Thoracic aorta (tissue), 2 donors: ENCODE measurements at regions not wholly inside any gene's neighbourhood (a gene's known extent, or its start where the extent isn't known, plus 50 kb on each side); places are given as distances from the start of the nearest gene placed in this dataset.

Source experiments
- ATAC-seq: fragments of 150-250 bp; one replicate; pipeline ENCODE4 v1.8.0; 2017; ENCODE audit warnings: low read depth; ENCODE audit not compliant: insufficient number of reproducible peaks, low FRiP score
- DNase-seq: peaks from one replicate; pipeline ENCODE4 v3.0.0-alpha.2; 2020; ENCODE audit warnings: low spot score
- H3K27ac ChIP-seq, 2 donors: fragments of 200-600 bp; sonication (generic); 1 replicate in 1 of 2; 2 replicates in 1 of 2; pipeline ENCODE4 v1.5.1; 2016; ENCODE audit warnings: mild to moderate bottlenecking in 2 of 2, moderate library complexity in 2 of 2
- H3K27me3 ChIP-seq: fragments of 200-600 bp; sonication (generic); replicated peaks from 2 replicates; pipeline ENCODE4 v1.6.0; 2016; ENCODE audit warnings: mild to moderate bottlenecking; ENCODE audit not compliant: insufficient read depth
- H3K36me3 ChIP-seq: fragments of 200-600 bp; sonication (generic); one replicate; pipeline ENCODE4 v1.5.1; 2016
- H3K4me1 ChIP-seq, 2 donors: fragments of 200-600 bp; sonication (generic); 1 replicate in 1 of 2; 2 replicates in 1 of 2; pipeline versions ENCODE4 v1.5.1 to v1.6.0; 2016; ENCODE audit warnings: low read depth in 2 of 2, mild to moderate bottlenecking in 1 of 2; ENCODE audit not compliant: control insufficient read depth in 1 of 2
- H3K4me3 ChIP-seq: fragments of 200-600 bp; sonication (generic); 2 replicates; pipeline ENCODE4 v1.5.1; 2016; ENCODE audit warnings: mild to moderate bottlenecking
- H3K9me3 ChIP-seq: fragments of 200-600 bp; sonication (generic); 2 replicates; pipeline ENCODE4 v1.5.1; 2016
- TF ChIP-seq, protein P1 (sequence below): fragments of 200-600 bp; sonication (generic); IDR thresholded peaks from one replicate; pipeline ENCODE4 v1.5.1; 2019; ENCODE audit warnings: antibody characterized with exemption

DNA sequence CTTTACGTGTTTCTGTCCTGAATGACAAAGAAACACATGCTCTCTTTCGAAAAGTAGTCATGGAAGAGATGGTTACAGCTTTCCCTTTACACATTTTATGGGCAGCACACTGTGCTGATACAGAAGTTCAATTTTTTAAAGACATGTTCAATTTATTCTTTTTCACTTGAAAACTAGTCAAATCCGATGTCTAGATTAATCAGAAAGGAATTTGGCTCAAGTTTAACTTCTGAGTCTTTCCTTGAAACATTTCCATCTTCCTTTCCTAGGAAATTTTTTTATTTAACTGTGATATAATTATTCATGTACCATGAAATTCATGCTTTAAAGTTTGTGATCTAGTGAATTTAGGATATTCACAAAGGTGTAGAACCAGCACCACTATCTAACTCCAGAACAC, 360.1 kb downstream of the TNS3 start:
- H3K27me3 ChIP-seq: no peaks in the 10 kb centered on the region
- H3K9me3 ChIP-seq: no peaks in the 10 kb centered on the region
- DNase-seq (no peak), ATAC-seq (no peak)
- no peak overlapping the region for H3K27ac ChIP-seq
- H3K4me3 ChIP-seq: no peak overlapping the region
- no peaks in the 10 kb centered on the region for H3K4me1 ChIP-seq
- TF ChIP-seq, protein P1, sequence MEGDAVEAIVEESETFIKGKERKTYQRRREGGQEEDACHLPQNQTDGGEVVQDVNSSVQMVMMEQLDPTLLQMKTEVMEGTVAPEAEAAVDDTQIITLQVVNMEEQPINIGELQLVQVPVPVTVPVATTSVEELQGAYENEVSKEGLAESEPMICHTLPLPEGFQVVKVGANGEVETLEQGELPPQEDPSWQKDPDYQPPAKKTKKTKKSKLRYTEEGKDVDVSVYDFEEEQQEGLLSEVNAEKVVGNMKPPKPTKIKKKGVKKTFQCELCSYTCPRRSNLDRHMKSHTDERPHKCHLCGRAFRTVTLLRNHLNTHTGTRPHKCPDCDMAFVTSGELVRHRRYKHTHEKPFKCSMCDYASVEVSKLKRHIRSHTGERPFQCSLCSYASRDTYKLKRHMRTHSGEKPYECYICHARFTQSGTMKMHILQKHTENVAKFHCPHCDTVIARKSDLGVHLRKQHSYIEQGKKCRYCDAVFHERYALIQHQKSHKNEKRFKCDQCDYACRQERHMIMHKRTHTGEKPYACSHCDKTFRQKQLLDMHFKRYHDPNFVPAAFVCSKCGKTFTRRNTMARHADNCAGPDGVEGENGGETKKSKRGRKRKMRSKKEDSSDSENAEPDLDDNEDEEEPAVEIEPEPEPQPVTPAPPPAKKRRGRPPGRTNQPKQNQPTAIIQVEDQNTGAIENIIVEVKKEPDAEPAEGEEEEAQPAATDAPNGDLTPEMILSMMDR: no peak
- H3K36me3 ChIP-seq: no peaks in the 10 kb centered on the region

DNA sequence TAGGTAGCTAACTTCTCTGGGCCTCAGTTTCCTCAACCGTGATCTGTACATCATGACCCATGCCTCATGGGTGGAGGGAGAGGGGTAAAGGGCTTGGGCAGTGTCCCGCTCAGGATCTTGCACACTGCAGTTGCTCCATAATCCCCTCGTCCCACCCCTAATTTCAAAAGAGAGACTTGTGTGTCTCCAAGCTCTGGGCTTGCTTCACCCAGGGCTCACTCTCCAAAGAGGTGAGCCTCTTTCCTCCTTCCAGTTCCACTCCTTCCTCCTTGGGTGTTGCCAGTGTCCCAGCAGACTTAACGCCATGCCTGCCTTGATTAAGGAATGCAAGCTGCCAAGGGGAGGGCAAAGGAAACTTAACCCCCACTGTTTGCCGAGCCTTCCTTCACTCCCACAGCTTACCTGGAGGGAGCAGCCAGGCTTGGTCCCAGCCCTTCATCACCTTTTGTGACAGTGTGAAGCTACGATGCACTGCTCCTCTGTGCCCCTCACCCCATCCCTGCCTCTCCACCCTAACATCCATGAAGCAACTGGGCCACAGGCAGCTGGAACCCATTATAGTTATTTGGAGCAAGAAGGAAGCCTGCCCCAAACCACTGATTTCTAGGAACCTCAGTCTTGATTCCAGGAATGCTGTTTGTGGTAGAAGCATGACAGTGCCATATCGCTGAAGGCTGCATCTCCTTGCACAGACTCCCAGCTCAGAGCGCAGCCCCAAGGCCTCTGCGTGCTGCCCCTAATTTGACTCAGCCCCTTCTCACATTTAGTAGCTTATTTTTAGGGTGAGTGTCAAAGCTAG, 363.3 kb downstream of the TNS3 start:
- DNase-seq: no peak
- Histone ChIP-seq H3K4me3 (no peak overlapping the region), H3K27ac (no peak overlapping the region), H3K36me3 (no peaks in the 10 kb centered on the region), H3K27me3 (no peaks in the 10 kb centered on the region), H3K9me3 (no peaks in the 10 kb centered on the region), H3K4me1 (peaks cover 0 to 6% of the 10 kb centered on the region in 2 donors)
- TF ChIP-seq, protein P1: no peak
- no peak for ATAC-seq

DNA sequence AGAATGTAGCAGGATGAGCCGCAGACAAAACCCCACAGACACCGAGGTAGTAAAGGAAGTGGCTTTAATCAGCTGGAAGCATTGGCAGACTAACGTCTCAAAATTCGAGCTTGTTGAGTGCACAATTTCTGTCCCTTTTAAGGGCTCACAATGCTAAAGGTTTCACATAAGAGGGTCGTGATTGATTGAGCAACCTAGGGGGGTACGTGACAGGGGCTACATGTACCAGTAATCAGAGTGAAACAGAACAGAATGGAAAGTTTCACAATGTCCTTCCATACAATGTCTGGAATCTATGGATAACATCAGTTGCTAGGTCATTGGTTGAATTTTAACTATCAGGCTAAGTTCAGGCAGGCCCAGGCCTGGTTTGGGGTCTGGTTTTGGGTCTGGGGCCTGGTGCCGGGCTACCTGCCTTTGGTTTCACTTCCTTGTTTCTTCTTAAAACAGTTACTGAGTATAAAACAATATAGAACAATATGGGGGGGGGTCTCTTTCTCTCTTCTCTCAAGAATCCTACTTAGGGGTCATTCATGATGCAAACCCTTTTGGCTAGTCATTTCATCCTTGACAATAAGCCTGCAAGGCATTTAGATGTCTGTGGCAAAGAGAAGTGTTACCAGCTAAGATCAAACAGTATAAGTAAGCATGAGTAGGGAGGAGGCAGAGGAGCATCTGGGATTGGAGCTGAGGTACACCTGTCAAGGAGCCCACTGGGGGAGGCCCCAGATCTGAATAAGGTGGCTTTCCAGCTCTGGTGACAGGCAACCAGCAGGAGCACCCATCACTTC, 364.1 kb downstream of the TNS3 start:
- ATAC-seq: no peak
- Histone ChIP-seq H3K27me3 (no peaks in the 10 kb centered on the region), H3K36me3 (no peaks in the 10 kb centered on the region), H3K4me1 (peaks cover 0 to 6% of the 10 kb centered on the region in 2 donors), H3K9me3 (no peaks in the 10 kb centered on the region), H3K4me3 (no peak overlapping the region), H3K27ac (no peak overlapping the region)
- TF ChIP-seq, protein P1: no peak
- DNase-seq: no peak

DNA sequence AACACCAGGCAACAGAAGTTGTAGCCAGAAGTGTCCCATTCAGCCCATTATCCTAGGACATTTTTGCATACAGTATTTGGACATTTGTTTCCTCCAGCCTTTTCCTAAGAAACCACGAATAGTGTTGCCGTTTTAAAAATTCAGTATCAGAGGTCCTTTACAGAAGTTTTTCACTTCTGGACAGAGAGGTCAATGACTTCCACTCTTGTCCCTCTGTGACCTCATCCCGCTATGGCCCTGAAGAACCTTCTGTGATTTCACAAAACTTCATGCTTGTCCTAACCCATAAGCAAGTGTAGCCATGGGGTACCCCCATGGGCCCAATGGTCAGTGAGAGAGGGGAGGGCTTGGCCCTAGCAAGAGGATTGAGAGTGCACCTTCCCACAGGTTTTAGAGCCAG, 364.8 kb downstream of the TNS3 start:
- DNase-seq (no peak), ATAC-seq (no peak)
- no peaks in the 10 kb centered on the region for H3K36me3 ChIP-seq
- no peaks in the 10 kb centered on the region for H3K27me3 ChIP-seq
- no peak overlapping the region for H3K27ac ChIP-seq
- no peaks in the 10 kb centered on the region for H3K9me3 ChIP-seq
- peaks cover 0 to 6% of the 10 kb centered on the region in 2 donors for H3K4me1 ChIP-seq
- H3K4me3 ChIP-seq: no peak overlapping the region
- TF ChIP-seq, protein P1: no peak

DNA sequence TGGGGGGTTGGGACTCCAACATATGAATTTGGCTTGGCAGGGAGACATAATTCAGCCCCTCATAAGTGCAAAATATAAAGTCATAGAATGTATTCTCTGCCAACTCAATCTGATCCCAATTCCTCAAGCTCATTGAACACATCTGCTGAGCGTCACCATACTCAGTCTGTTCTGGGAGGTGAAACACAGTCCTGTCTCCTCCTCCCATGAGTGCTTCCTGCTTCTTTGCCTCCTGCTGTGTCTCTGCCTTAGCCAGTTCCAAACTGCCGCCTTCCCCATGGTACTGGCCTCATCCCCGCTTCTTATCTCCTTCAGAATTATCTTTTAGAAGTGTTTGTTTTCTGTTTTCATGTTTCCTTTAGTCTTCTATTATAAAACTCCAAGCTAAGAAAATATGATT, 365.5 kb downstream of the TNS3 start:
- no peak overlapping the region for H3K4me3 ChIP-seq
- H3K9me3 ChIP-seq: no peaks in the 10 kb centered on the region
- no peak overlapping the region for H3K27ac ChIP-seq
- no peaks in the 10 kb centered on the region for H3K27me3 ChIP-seq
- TF ChIP-seq, protein P1: no peak
- H3K4me1 ChIP-seq: peaks cover 0 to 6% of the 10 kb centered on the region in 2 donors
- H3K36me3 ChIP-seq: no peaks in the 10 kb centered on the region
- ATAC-seq (no peak), DNase-seq (no peak)
